Coronary artery (tissue), 2 donors: ENCODE measurements at regions not wholly inside any gene's neighbourhood (a gene's known extent, or its start where the extent isn't known, plus 50 kb on each side); places are given as distances from the start of the nearest gene placed in this dataset.
"Not testable (repeated sequence)": the region's sequence is repeated elsewhere in the genome, so short reads cannot be mapped to it uniquely, and the experiment has no call there.

Source experiments
- DNase-seq: peaks from one replicate; pipeline ENCODE4 v3.0.0-alpha.2; 2017; ENCODE audit warnings: low spot score
- H3K27ac ChIP-seq, 2 donors: fragments of 200-600 bp; sonication (generic); one replicate each; pipeline ENCODE4 v1.5.1; 2016 to 2019
- H3K4me3 ChIP-seq: fragments of 200-600 bp; sonication (generic); 2 replicates; pipeline ENCODE4 v1.5.1; 2016; ENCODE audit warnings: mild to moderate bottlenecking, moderate library complexity
- CTCF ChIP-seq: fragments of 200-600 bp; sonication (generic); IDR thresholded peaks from one replicate; pipeline ENCODE4 v1.5.1; 2019; ENCODE audit warnings: antibody characterized with exemption

GRCh38 chr3:181213347-181213746, 223.8 kb upstream of the DNAJC19 start:
- Histone ChIP-seq H3K4me3 (no peak overlapping the region), H3K27ac (no peak overlapping the region)
- no peak for DNase-seq
- TF ChIP-seq CTCF = no peak

- DNase-seq = no peak
- Histone ChIP-seq H3K4me3 (no peak overlapping the region), H3K27ac (no peak overlapping the region)
- no peak for TF ChIP-seq CTCF
These were observed 222.7 kb upstream of the DNAJC19 start for GRCh38 chr3:181212271-181212670.

- no peak for DNase-seq
- TF ChIP-seq CTCF = no peak
- no peak overlapping the region for H3K4me3 ChIP-seq
- H3K27ac ChIP-seq = no peak overlapping the region
These were observed 220.7 kb upstream of the DNAJC19 start for GRCh38 chr3:181210275-181210674.

- Histone ChIP-seq H3K27ac (no peak overlapping the region), H3K4me3 (no peak overlapping the region)
- no peak for TF ChIP-seq CTCF
- DNase-seq = no peak
These were observed 200.0 kb upstream of the DNAJC19 start for GRCh38 chr3:181189556-181189955.

GRCh38 chr3:181183764-181184163, 194.2 kb upstream of the DNAJC19 start:
- TF ChIP-seq CTCF = no peak
- Histone ChIP-seq H3K27ac (no peak overlapping the region), H3K4me3 (no peak overlapping the region)
- no peak for DNase-seq

GRCh38 chr3:181183057-181183456, 193.5 kb upstream of the DNAJC19 start:
- not testable (repeated sequence) for H3K27ac ChIP-seq, H3K4me3 ChIP-seq

GRCh38 chr3:181178991-181179390, 189.5 kb upstream of the DNAJC19 start:
- H3K4me3 ChIP-seq = no peak overlapping the region
- no peak for TF ChIP-seq CTCF
- DNase-seq = no peak
- no peak overlapping the region for H3K27ac ChIP-seq

More at GRCh38 chr3:181183057-181183456, 193.5 kb upstream of the DNAJC19 start:
- not testable (repeated sequence) for DNase-seq

GRCh38 chr3:181176601-181177000, 187.1 kb upstream of the DNAJC19 start:
- H3K27ac ChIP-seq = no peak overlapping the region
- DNase-seq = no peak
- peak; percentile 31 for TF ChIP-seq CTCF
- no peak overlapping the region for H3K4me3 ChIP-seq
